ENCODE measurements at regions not wholly inside any gene's neighbourhood (a gene's known extent, or its start where the extent isn't known, plus 50 kb on each side); places are given as distances from the start of the nearest gene placed in this dataset.

- H3K9me3 ChIP-seq (ENCODE audit: control insufficient read depth, low read depth, low read length): no peaks in the 10 kb centered on the region
- H3K27ac ChIP-seq (ENCODE audit: control insufficient read depth, insufficient read depth, low read length): no peak overlapping the region
- H3K27me3 ChIP-seq (ENCODE audit: control insufficient read depth, extremely low read depth, insufficient read depth, low read length): peaks cover 2% of the 10 kb centered on the region
- no peak overlapping the region for H3K4me3 ChIP-seq (ENCODE audit: control insufficient read depth in 2 of 3, extremely low read depth in 1 of 3, insufficient read depth in 2 of 3, low read depth in 1 of 3, low read length in 3 of 3)
- no peaks in the 10 kb centered on the region for H3K9me1 ChIP-seq (ENCODE audit: control insufficient read depth, extremely low read depth, insufficient read depth, low read length)
- no peaks in the 10 kb centered on the region for H4K20me1 ChIP-seq (ENCODE audit: control insufficient read depth, extremely low read depth, insufficient read depth, low read length)
- no peaks in the 10 kb centered on the region for H3K36me3 ChIP-seq (ENCODE audit: control insufficient read depth in 2 of 2, extremely low read depth in 1 of 2, insufficient read depth in 2 of 2, low read length in 2 of 2)
- no peak overlapping the region for H3K9ac ChIP-seq (ENCODE audit: control insufficient read depth, extremely low read depth, insufficient read depth, low read length)
- TF ChIP-seq EZH2 (IDR thresholded peaks at IDR 0.05; ENCODE audit: low read length): no peak
- no peak for TF ChIP-seq CTCF (optimal IDR thresholded peaks at IDR 0.05 in 1 of 3, IDR thresholded peaks at IDR 0.05 in 1 of 3, conservative IDR thresholded peaks at IDR 0.05 in 1 of 3; ENCODE audit: extremely low read depth in 1 of 3, insufficient read depth in 2 of 3, low read length in 3 of 3)
- no peaks in the 10 kb centered on the region for H3K4me1 ChIP-seq (ENCODE audit: control insufficient read depth, extremely low read depth, insufficient read depth, low read length)
- no peaks in the 10 kb centered on the region for H3K79me2 ChIP-seq (ENCODE audit: control insufficient read depth, insufficient read depth, low read length)
- no peak overlapping the region for H2AFZ ChIP-seq (ENCODE audit: control insufficient read depth, low read length)
- DNase-seq (ENCODE audit: low read depth, low spot score) (no peak), FAIRE-seq (no peak)
- dilution Hi-C loops (cut with MboI; ENCODE audit: extremely low pct_ligation_motif_present, low sequenced_read_pairs): no loop called here
- H3K4me2 ChIP-seq (ENCODE audit: control insufficient read depth, extremely low read depth, insufficient read depth, low read depth, low read length): no peak overlapping the region
These were observed 103.9 kb upstream of the RET start for GRCh38 chr10:42972946-42973345.

GRCh38 chr10:42973411-42973810 lies 103.5 kb upstream of the RET start:
- FAIRE-seq: no peak

More at GRCh38 chr10:42973411-42973810, 103.5 kb upstream of the RET start:
- TF ChIP-seq EZH2 (IDR thresholded peaks at IDR 0.05; ENCODE audit: low read length) (no peak), CTCF (optimal IDR thresholded peaks at IDR 0.05 in 1 of 3, IDR thresholded peaks at IDR 0.05 in 1 of 3, conservative IDR thresholded peaks at IDR 0.05 in 1 of 3; ENCODE audit: extremely low read depth in 1 of 3, insufficient read depth in 2 of 3, low read length in 3 of 3) (no peak)
- no peaks in the 10 kb centered on the region for H3K79me2 ChIP-seq (ENCODE audit: control insufficient read depth, insufficient read depth, low read length)
- no peak overlapping the region for H3K27ac ChIP-seq (ENCODE audit: control insufficient read depth, insufficient read depth, low read length)
- H3K36me3 ChIP-seq (ENCODE audit: control insufficient read depth in 2 of 2, extremely low read depth in 1 of 2, insufficient read depth in 2 of 2, low read length in 2 of 2): no peaks in the 10 kb centered on the region
- no peak overlapping the region for H3K9ac ChIP-seq (ENCODE audit: control insufficient read depth, extremely low read depth, insufficient read depth, low read length)
- no peaks in the 10 kb centered on the region for H3K4me1 ChIP-seq (ENCODE audit: control insufficient read depth, extremely low read depth, insufficient read depth, low read length)
- H2AFZ ChIP-seq (ENCODE audit: control insufficient read depth, low read length): no peak overlapping the region
- DNase-seq (ENCODE audit: low read depth, low spot score): no peak
- H3K4me3 ChIP-seq (ENCODE audit: control insufficient read depth in 2 of 3, extremely low read depth in 1 of 3, insufficient read depth in 2 of 3, low read depth in 1 of 3, low read length in 3 of 3): no peak overlapping the region
- dilution Hi-C loops (cut with MboI; ENCODE audit: extremely low pct_ligation_motif_present, low sequenced_read_pairs): no loop called here
- no peaks in the 10 kb centered on the region for H3K9me3 ChIP-seq (ENCODE audit: control insufficient read depth, low read depth, low read length)
- H3K27me3 ChIP-seq (ENCODE audit: control insufficient read depth, extremely low read depth, insufficient read depth, low read length): peaks cover 2% of the 10 kb centered on the region
- no peak overlapping the region for H3K4me2 ChIP-seq (ENCODE audit: control insufficient read depth, extremely low read depth, insufficient read depth, low read depth, low read length)
- no peaks in the 10 kb centered on the region for H4K20me1 ChIP-seq (ENCODE audit: control insufficient read depth, extremely low read depth, insufficient read depth, low read length)
- H3K9me1 ChIP-seq (ENCODE audit: control insufficient read depth, extremely low read depth, insufficient read depth, low read length): no peaks in the 10 kb centered on the region
